ENCODE measurements at regions not wholly inside any gene's neighbourhood (a gene's known extent, or its start where the extent isn't known, plus 50 kb on each side); places are given as distances from the start of the nearest gene placed in this dataset.

- H3K4me1 ChIP-seq (ENCODE audit: control insufficient read depth, insufficient read depth, low read length), result no peaks in the 10 kb centered on the region
- H3K9ac ChIP-seq (ENCODE audit: low read depth, low read length), result no peak overlapping the region
- H3K27me3 ChIP-seq (ENCODE audit: control insufficient read depth, insufficient read depth, low read length), result no peaks in the 10 kb centered on the region
- H3K36me3 ChIP-seq (ENCODE audit: insufficient read depth, low read length), result no peaks in the 10 kb centered on the region
- no peak overlapping the region for H3K4me2 ChIP-seq (ENCODE audit: low read length)
- H3K9me3 ChIP-seq (replicated peaks; ENCODE audit: low read length), result no peaks in the 10 kb centered on the region
- H3K4me3 ChIP-seq (ENCODE audit: low read length), result no peak overlapping the region
Observed at GRCh38 chr15:95288626-95289025, 1041.9 kb upstream of the NR2F2 start.

- no peaks in the 10 kb centered on the region for H3K4me1 ChIP-seq (ENCODE audit: control insufficient read depth, insufficient read depth, low read length)
- no peak overlapping the region for H3K4me3 ChIP-seq (ENCODE audit: low read length)
- H3K4me2 ChIP-seq (ENCODE audit: low read length), result no peak overlapping the region
- no peaks in the 10 kb centered on the region for H3K36me3 ChIP-seq (ENCODE audit: insufficient read depth, low read length)
- H3K9me3 ChIP-seq (replicated peaks; ENCODE audit: low read length), result no peaks in the 10 kb centered on the region
- no peaks in the 10 kb centered on the region for H3K27me3 ChIP-seq (ENCODE audit: control insufficient read depth, insufficient read depth, low read length)
- H3K9ac ChIP-seq (ENCODE audit: low read depth, low read length), result no peak overlapping the region
Observed at GRCh38 chr15:95290176-95290974, 1040.1 kb upstream of the NR2F2 start.

GRCh38 chr15:95291898-95292472 lies 1038.5 kb upstream of the NR2F2 start:
- Histone ChIP-seq H3K27me3 (ENCODE audit: control insufficient read depth, insufficient read depth, low read length) (no peaks in the 10 kb centered on the region), H3K36me3 (ENCODE audit: insufficient read depth, low read length) (no peaks in the 10 kb centered on the region), H3K4me1 (ENCODE audit: control insufficient read depth, insufficient read depth, low read length) (no peaks in the 10 kb centered on the region), H3K4me3 (ENCODE audit: low read length) (no peak overlapping the region), H3K4me2 (ENCODE audit: low read length) (no peak overlapping the region), H3K9ac (ENCODE audit: low read depth, low read length) (no peak overlapping the region), H3K9me3 (replicated peaks; ENCODE audit: low read length) (no peaks in the 10 kb centered on the region)

DNA sequence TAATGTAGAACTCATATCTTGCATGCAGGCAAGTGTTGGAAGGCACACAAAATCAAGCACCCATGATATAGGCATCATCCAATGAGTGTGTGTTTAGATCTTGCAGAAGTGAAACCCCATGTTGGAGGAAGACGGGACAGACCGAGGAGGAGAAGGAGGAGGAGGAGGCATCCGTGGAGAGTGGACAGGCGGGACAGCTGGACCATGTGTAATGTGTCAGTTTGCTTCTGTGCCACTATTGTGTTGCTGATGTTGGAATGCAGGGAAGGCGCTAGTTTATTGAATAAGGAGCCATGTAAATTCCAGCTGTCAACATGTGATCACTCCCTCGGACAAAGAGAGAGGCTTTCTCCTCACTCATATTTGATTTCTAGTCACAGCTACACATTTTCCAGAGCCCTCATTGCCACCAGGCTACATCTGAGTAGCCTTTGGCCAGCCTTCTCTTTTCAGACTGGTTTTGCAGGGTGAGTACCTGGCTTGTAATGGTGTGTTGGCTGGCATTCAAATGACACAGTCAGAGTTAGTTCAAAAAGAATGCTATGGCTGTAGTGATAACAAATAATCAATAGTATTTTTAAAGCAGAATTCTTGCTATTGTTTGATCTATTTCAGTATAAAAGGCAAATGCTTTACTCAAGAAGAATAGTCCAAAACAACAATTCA lies 1037.6 kb upstream of the NR2F2 start:
- Histone ChIP-seq H3K36me3 (ENCODE audit: insufficient read depth, low read length) (no peaks in the 10 kb centered on the region), H3K27me3 (ENCODE audit: control insufficient read depth, insufficient read depth, low read length) (no peaks in the 10 kb centered on the region), H3K4me1 (ENCODE audit: control insufficient read depth, insufficient read depth, low read length) (no peaks in the 10 kb centered on the region), H3K4me3 (ENCODE audit: low read length) (peak overlapping the region; percentile 9), H3K9me3 (replicated peaks; ENCODE audit: low read length) (no peaks in the 10 kb centered on the region), H3K9ac (ENCODE audit: low read depth, low read length) (no peak overlapping the region), H3K4me2 (ENCODE audit: low read length) (peak overlapping the region; percentile 39)

DNA sequence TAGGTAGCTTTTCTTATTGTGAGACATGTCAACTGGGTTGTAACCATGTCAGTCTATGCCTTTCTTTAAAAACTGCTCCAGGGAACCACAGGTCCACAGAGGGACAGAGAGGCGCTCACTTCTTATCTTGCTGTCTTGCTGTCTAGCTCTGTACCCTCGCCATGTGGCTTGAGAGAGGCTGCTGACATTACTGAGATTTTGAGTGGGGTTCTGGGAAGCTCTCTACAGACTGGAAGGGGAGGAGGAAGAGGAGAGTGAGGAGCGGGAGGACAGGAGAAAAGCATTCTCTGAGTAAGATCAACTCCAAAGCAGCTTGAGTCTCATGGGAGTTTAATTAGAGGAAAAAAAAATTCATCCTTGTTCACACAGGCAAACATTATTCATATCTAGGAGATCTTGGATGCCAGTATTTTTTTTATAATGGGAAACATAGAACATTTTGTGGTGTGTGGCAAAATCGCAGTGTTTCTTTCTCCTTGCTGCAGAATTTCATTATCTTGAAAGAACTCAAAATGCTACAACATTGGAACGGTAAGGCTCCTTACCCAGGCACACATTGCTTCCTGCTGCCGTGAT lies 1037.0 kb upstream of the NR2F2 start:
- Histone ChIP-seq H3K4me3 (ENCODE audit: low read length) (no peak overlapping the region), H3K36me3 (ENCODE audit: insufficient read depth, low read length) (no peaks in the 10 kb centered on the region), H3K4me1 (ENCODE audit: control insufficient read depth, insufficient read depth, low read length) (no peaks in the 10 kb centered on the region), H3K27me3 (ENCODE audit: control insufficient read depth, insufficient read depth, low read length) (no peaks in the 10 kb centered on the region), H3K9ac (ENCODE audit: low read depth, low read length) (no peak overlapping the region), H3K4me2 (ENCODE audit: low read length) (no peak overlapping the region), H3K9me3 (replicated peaks; ENCODE audit: low read length) (no peaks in the 10 kb centered on the region)

GRCh38 chr15:95295363-95295762 lies 1035.1 kb upstream of the NR2F2 start:
- no peaks in the 10 kb centered on the region for H3K4me1 ChIP-seq (ENCODE audit: control insufficient read depth, insufficient read depth, low read length)
- H3K4me3 ChIP-seq (ENCODE audit: low read length), result no peak overlapping the region
- H3K27me3 ChIP-seq (ENCODE audit: control insufficient read depth, insufficient read depth, low read length), result no peaks in the 10 kb centered on the region
- H3K9me3 ChIP-seq (replicated peaks; ENCODE audit: low read length), result no peaks in the 10 kb centered on the region
- H3K36me3 ChIP-seq (ENCODE audit: insufficient read depth, low read length), result no peaks in the 10 kb centered on the region
- H3K9ac ChIP-seq (ENCODE audit: low read depth, low read length), result no peak overlapping the region
- H3K4me2 ChIP-seq (ENCODE audit: low read length), result no peak overlapping the region

DNA sequence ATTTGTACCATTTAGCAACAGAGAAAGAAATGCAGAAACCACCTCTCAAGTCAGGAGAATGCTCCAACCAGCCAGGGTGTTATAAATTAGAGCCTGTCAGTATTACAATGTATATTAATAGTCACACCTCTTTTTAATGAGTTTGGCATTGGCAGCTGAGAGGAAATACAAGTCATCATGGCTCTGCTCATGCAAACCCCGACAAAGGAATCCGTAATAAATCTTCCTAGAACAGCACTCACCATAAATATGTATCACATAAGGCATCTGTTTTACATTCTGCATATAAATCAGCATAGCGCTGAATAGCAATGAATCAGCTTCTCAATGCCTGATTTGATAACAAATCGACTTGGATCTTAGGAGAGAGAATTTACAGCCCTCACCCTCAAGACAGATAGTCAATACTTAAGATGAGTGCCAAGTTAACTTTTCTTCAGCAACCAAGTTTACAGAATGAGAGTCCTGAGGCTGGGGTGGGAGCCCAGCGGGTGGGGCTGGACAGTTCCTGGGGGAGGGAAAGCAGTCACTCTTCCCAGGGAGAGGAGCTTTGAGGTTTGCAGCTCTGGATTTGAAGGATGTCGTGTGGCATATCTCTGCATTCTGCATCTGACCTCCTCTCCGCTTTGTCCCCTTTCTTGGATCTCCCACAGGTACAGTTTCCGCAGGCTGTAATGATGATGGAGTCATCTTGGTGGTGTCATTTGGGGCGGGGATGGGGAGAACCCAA lies 1034.4 kb upstream of the NR2F2 start:
- Histone ChIP-seq H3K4me1 (ENCODE audit: control insufficient read depth, insufficient read depth, low read length) (no peaks in the 10 kb centered on the region), H3K4me2 (ENCODE audit: low read length) (no peak overlapping the region), H3K9me3 (replicated peaks; ENCODE audit: low read length) (no peaks in the 10 kb centered on the region), H3K9ac (ENCODE audit: low read depth, low read length) (no peak overlapping the region), H3K36me3 (ENCODE audit: insufficient read depth, low read length) (no peaks in the 10 kb centered on the region), H3K27me3 (ENCODE audit: control insufficient read depth, insufficient read depth, low read length) (no peaks in the 10 kb centered on the region), H3K4me3 (ENCODE audit: low read length) (no peak overlapping the region)

- no peaks in the 10 kb centered on the region for H3K4me1 ChIP-seq (ENCODE audit: control insufficient read depth, insufficient read depth, low read length)
- no peaks in the 10 kb centered on the region for H3K27me3 ChIP-seq (ENCODE audit: control insufficient read depth, insufficient read depth, low read length)
Observed at GRCh38 chr15:95296643-95297042, 1033.9 kb upstream of the NR2F2 start.

GRCh38 chr15:95298729-95299128 lies 1031.8 kb upstream of the NR2F2 start:
- peaks cover 2% of the 10 kb centered on the region for H3K4me1 ChIP-seq (ENCODE audit: control insufficient read depth, insufficient read depth, low read length)
- H3K4me2 ChIP-seq (ENCODE audit: low read length), result no peak overlapping the region
- H3K9ac ChIP-seq (ENCODE audit: low read depth, low read length), result no peak overlapping the region
- H3K9me3 ChIP-seq (replicated peaks; ENCODE audit: low read length), result no peaks in the 10 kb centered on the region
- no peaks in the 10 kb centered on the region for H3K36me3 ChIP-seq (ENCODE audit: insufficient read depth, low read length)
- H3K4me3 ChIP-seq (ENCODE audit: low read length), result no peak overlapping the region
- H3K27me3 ChIP-seq (ENCODE audit: control insufficient read depth, insufficient read depth, low read length), result no peaks in the 10 kb centered on the region

More at GRCh38 chr15:95296643-95297042, 1033.9 kb upstream of the NR2F2 start:
- no peaks in the 10 kb centered on the region for H3K36me3 ChIP-seq (ENCODE audit: insufficient read depth, low read length)
- H3K9ac ChIP-seq (ENCODE audit: low read depth, low read length), result no peak overlapping the region
- no peaks in the 10 kb centered on the region for H3K9me3 ChIP-seq (replicated peaks; ENCODE audit: low read length)
- H3K4me3 ChIP-seq (ENCODE audit: low read length), result no peak overlapping the region
- no peak overlapping the region for H3K4me2 ChIP-seq (ENCODE audit: low read length)

- no peak overlapping the region for H3K4me3 ChIP-seq (ENCODE audit: low read length)
- no peaks in the 10 kb centered on the region for H3K9me3 ChIP-seq (replicated peaks; ENCODE audit: low read length)
- H3K9ac ChIP-seq (ENCODE audit: low read depth, low read length), result no peak overlapping the region
- H3K36me3 ChIP-seq (ENCODE audit: insufficient read depth, low read length), result no peaks in the 10 kb centered on the region
- H3K27me3 ChIP-seq (ENCODE audit: control insufficient read depth, insufficient read depth, low read length), result no peaks in the 10 kb centered on the region
- no peak overlapping the region for H3K4me2 ChIP-seq (ENCODE audit: low read length)
- H3K4me1 ChIP-seq (ENCODE audit: control insufficient read depth, insufficient read depth, low read length), result peaks cover 11% of the 10 kb centered on the region
Observed at GRCh38 chr15:95300958-95301357, 1029.5 kb upstream of the NR2F2 start.

DNA sequence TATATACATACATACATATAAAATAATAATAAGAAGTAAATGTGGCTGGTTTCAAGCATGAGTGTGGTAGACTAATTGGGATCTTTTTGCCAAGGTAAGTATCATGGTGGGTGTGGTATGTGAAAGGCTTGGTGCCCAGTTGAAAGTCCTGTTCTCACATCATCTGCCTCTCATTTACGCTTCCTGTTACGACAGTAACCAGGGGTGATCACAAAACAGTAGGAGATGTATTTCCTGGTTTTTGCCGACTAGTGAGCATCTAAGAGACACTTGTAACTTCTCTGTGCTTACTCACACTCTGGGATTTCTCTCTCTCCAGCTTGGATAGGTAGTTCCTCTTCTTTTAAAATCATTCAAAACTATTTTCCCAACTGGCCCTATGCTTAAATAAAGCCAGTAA lies 1028.3 kb upstream of the NR2F2 start:
- H3K9ac ChIP-seq (ENCODE audit: low read depth, low read length), result no peak overlapping the region
- peaks cover 11% of the 10 kb centered on the region for H3K4me1 ChIP-seq (ENCODE audit: control insufficient read depth, insufficient read depth, low read length)
- H3K27me3 ChIP-seq (ENCODE audit: control insufficient read depth, insufficient read depth, low read length), result no peaks in the 10 kb centered on the region

More for the DNA sequence above, 1028.3 kb upstream of the NR2F2 start:
- no peaks in the 10 kb centered on the region for H3K9me3 ChIP-seq (replicated peaks; ENCODE audit: low read length)
- no peak overlapping the region for H3K4me3 ChIP-seq (ENCODE audit: low read length)
- no peak overlapping the region for H3K4me2 ChIP-seq (ENCODE audit: low read length)
- no peaks in the 10 kb centered on the region for H3K36me3 ChIP-seq (ENCODE audit: insufficient read depth, low read length)
